Suprapubic skin (tissue), 4 donors: ENCODE measurements at regions not wholly inside any gene's neighbourhood (a gene's known extent, or its start where the extent isn't known, plus 50 kb on each side); places are given as distances from the start of the nearest gene placed in this dataset.

Experiments
- DNase-seq, 2 donors: peaks; one replicate each; pipeline ENCODE4 v3.0.0-alpha.2; 2019; ENCODE audit warnings: low spot score in 2 of 2
- H3K27ac ChIP-seq: fragments of 200-600 bp; sonication (generic); one replicate; pipeline ENCODE4 v1.5.1; 2019
- H3K27me3 ChIP-seq: fragments of 200-600 bp; sonication (generic); one replicate; pipeline ENCODE4 v1.5.1; 2019
- H3K36me3 ChIP-seq: fragments of 200-600 bp; sonication (generic); one replicate; pipeline ENCODE4 v1.5.1; 2019
- H3K4me1 ChIP-seq: fragments of 200-600 bp; sonication (generic); one replicate; pipeline ENCODE4 v1.5.1; 2019
- H3K4me3 ChIP-seq: fragments of 200-600 bp; sonication (generic); one replicate; pipeline ENCODE4 v1.5.1; 2019; ENCODE audit warnings: mild to moderate bottlenecking
- H3K9me3 ChIP-seq: fragments of 200-600 bp; sonication (generic); one replicate; pipeline ENCODE4 v1.5.1; 2019
- EP300 ChIP-seq: sonication (generic); formaldehyde crosslinking; IDR thresholded peaks from one replicate; pipeline ENCODE4 v1.6.1; 2017; ENCODE audit warnings: antibody characterized with exemption
- POLR2A ChIP-seq, 2 donors: fragments of 450-650 bp; IDR thresholded peaks; one replicate each; pipeline ENCODE4 v1.6.1; 2017; ENCODE audit warnings: antibody characterized with exemption in 2 of 2, mild to moderate bottlenecking in 2 of 2, moderate library complexity in 2 of 2
- POLR2AphosphoS5 ChIP-seq, 3 donors: sonication (generic); formaldehyde crosslinking; IDR thresholded peaks; one replicate each; pipeline ENCODE4 v1.6.1; 2017; ENCODE audit warnings: antibody characterized with exemption in 3 of 3
- WGBS: methylation state at CpG from one replicate; pipeline ENCODE4 v1.1.5; 2018; 5-methylcytosine and 5-hydroxymethylcytosine counted together
- TF ChIP-seq, protein P1 (sequence below), 2 donors: fragments of 200-600 bp in 1 of 2; fragments of 450-650 bp in 1 of 2; sonication (generic) in 1 of 2; IDR thresholded peaks; one replicate each; pipeline ENCODE4 v1.5.1; 2016 to 2019; ENCODE audit warnings: antibody characterized with exemption in 2 of 2, mild to moderate bottlenecking in 1 of 2, moderate library complexity in 1 of 2

DNA sequence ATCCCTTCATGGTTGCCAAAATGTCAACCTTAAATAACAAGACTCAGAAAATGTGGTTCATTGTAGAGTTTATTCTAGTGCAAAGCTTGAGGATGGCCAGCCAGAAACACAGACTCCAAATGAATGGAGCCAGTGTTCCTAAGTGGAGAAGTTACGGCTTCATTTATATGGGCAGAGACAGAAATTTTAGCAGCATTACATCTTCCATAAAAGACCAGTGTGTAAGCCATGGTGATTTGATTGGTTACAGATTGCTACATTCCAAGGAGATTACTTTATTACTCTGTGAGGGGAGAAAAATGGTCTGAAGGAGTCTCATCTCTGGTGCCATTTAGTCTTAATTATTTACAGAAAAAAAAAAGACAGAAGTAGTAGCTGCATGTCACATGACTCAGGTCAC lies 97.8 kb downstream of the OTOR start:
- no peaks in the 10 kb centered on the region for H3K36me3 ChIP-seq
- H3K27me3 ChIP-seq, result no peaks in the 10 kb centered on the region
- H3K27ac ChIP-seq, result no peak overlapping the region
- H3K4me3 ChIP-seq, result no peak overlapping the region
- no peaks in the 10 kb centered on the region for H3K9me3 ChIP-seq
- no peaks in the 10 kb centered on the region for H3K4me1 ChIP-seq
- WGBS, result 71% methylated on average over 1 of the region's 1 CpG
- no peak for DNase-seq
- no peak for TF ChIP-seq POLR2A (IDR thresholded peaks at IDR 0.05)
- TF ChIP-seq, protein P1, sequence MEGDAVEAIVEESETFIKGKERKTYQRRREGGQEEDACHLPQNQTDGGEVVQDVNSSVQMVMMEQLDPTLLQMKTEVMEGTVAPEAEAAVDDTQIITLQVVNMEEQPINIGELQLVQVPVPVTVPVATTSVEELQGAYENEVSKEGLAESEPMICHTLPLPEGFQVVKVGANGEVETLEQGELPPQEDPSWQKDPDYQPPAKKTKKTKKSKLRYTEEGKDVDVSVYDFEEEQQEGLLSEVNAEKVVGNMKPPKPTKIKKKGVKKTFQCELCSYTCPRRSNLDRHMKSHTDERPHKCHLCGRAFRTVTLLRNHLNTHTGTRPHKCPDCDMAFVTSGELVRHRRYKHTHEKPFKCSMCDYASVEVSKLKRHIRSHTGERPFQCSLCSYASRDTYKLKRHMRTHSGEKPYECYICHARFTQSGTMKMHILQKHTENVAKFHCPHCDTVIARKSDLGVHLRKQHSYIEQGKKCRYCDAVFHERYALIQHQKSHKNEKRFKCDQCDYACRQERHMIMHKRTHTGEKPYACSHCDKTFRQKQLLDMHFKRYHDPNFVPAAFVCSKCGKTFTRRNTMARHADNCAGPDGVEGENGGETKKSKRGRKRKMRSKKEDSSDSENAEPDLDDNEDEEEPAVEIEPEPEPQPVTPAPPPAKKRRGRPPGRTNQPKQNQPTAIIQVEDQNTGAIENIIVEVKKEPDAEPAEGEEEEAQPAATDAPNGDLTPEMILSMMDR (IDR thresholded peaks at IDR 0.05), result no peak

DNA sequence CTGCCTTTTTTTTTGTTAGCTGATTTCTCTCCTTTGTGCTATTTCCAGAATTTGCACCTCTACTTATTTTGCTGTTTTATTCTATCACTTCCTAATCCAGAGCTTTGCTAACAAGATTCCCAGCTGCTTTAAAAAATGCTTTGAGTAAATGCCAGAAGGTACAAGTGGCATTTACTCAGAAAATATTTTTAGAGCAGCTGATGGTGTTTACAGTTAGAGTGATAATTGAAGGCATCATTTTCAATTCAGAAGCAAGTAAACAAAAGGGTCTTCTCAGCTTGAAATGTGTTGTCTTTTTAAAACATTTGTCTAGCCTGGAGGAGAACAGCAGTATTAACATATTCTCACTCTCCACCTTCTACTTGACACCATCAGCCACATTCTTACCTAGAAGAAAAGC lies 99.9 kb downstream of the OTOR start:
- Histone ChIP-seq H3K27ac (no peak overlapping the region), H3K4me3 (no peak overlapping the region), H3K9me3 (no peaks in the 10 kb centered on the region), H3K36me3 (no peaks in the 10 kb centered on the region), H3K4me1 (no peaks in the 10 kb centered on the region), H3K27me3 (no peaks in the 10 kb centered on the region)
- TF ChIP-seq POLR2AphosphoS5 (IDR thresholded peaks at IDR 0.05), result no peak
- TF ChIP-seq, protein P1 (IDR thresholded peaks at IDR 0.05), result no peak
- no peak for TF ChIP-seq POLR2A (IDR thresholded peaks at IDR 0.05)
- TF ChIP-seq EP300, result no peak
- no peak for DNase-seq

DNA sequence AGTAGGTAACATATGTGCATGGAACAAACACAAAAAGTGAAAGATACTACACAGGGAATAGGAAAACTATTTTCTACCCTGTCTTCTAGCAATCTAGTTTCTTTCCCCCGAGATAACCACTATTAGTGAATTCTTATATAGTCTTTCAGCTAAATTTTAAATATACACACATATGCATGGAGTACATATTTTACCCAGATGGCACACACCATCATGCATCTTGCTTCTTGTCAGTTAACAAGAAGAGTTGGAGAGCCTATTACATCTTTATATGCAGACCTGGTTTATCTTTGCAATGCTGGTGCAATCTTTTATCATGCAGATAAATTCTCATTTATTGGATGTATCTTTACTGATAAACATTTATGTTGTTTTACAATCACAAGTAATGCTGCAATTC lies 100.4 kb downstream of the OTOR start:
- Histone ChIP-seq H3K9me3 (no peaks in the 10 kb centered on the region), H3K4me3 (no peak overlapping the region), H3K4me1 (no peaks in the 10 kb centered on the region), H3K36me3 (no peaks in the 10 kb centered on the region), H3K27me3 (no peaks in the 10 kb centered on the region), H3K27ac (no peak overlapping the region)
- DNase-seq, result no peak
- TF ChIP-seq, protein P1 (IDR thresholded peaks at IDR 0.05), result no peak
- TF ChIP-seq EP300 (no peak), POLR2AphosphoS5 (IDR thresholded peaks at IDR 0.05) (no peak), POLR2A (IDR thresholded peaks at IDR 0.05) (no peak)
- WGBS, result 61% methylated on average over 1 of the region's 1 CpG

DNA sequence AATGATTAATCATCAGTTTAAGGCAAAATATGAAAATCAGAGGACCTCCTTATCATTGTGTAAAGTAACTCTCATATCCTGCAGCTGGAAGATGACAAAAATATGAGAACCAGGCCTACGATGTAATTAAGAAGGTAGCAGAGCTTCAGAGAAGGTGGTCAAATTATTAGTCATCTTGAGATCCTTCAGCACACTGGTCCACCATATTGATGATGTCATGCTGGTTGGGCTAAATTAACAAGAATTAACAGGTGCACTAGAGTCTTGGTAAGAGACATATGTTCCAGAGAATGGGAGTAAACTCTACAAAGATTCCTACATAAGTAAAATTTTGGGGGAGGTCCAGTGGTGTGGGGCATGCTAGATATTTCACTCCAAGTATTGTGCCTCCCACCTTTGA lies 112.8 kb downstream of the OTOR start:
- no peak overlapping the region for H3K27ac ChIP-seq
- no peak for DNase-seq
- H3K4me1 ChIP-seq, result no peaks in the 10 kb centered on the region
- no peaks in the 10 kb centered on the region for H3K9me3 ChIP-seq
- no peaks in the 10 kb centered on the region for H3K27me3 ChIP-seq
- WGBS, result 94% methylated on average over 1 of the region's 1 CpG
- no peaks in the 10 kb centered on the region for H3K36me3 ChIP-seq
- H3K4me3 ChIP-seq, result no peak overlapping the region
- TF ChIP-seq EP300 (no peak), POLR2A (IDR thresholded peaks at IDR 0.05) (no peak), POLR2AphosphoS5 (IDR thresholded peaks at IDR 0.05) (no peak)
- TF ChIP-seq, protein P1 (IDR thresholded peaks at IDR 0.05), result no peak

DNA sequence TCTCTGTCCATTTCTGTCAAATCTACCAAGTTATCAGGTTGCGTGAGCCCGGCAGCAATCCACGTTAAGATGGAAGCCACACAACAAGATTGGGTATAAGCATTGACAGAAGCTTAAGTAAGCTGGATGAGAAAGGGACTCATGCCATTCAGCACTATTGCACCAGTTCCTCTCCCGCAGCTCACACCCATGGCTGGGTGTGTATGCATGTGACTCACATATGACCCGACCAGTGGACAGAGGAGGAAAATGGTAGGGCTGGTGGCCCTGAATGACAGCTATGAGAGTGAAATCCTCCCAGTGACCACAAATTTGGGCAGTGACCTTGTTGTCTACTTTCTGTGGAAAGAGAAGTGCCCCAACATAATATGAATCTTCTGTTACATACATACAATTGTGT lies 113.5 kb downstream of the OTOR start:
- H3K4me3 ChIP-seq, result no peak overlapping the region
- no peaks in the 10 kb centered on the region for H3K4me1 ChIP-seq
- no peaks in the 10 kb centered on the region for H3K9me3 ChIP-seq
- TF ChIP-seq POLR2AphosphoS5 (IDR thresholded peaks at IDR 0.05), result no peak
- TF ChIP-seq POLR2A (IDR thresholded peaks at IDR 0.05), result no peak
- TF ChIP-seq EP300, result no peak
- TF ChIP-seq, protein P1 (IDR thresholded peaks at IDR 0.05), result no peak
- H3K36me3 ChIP-seq, result no peaks in the 10 kb centered on the region
- 92% methylated on average over 5 of the region's 5 CpGs for whole genome bisulfite sequencing
- H3K27me3 ChIP-seq, result no peaks in the 10 kb centered on the region
- H3K27ac ChIP-seq, result no peak overlapping the region
- no peak for DNase-seq
